Lung (tissue), 11 donors: ENCODE measurements at regions not wholly inside any gene's neighbourhood (a gene's known extent, or its start where the extent isn't known, plus 50 kb on each side); places are given as distances from the start of the nearest gene placed in this dataset.

Source experiments
- ATAC-seq: fragments of 200-7000 bp; cut with Tn5 transposase; one replicate; pipeline ENCODE4 v1.9.1; 2020; ENCODE audit warnings: moderate number of reproducible peaks; ENCODE audit not compliant: insufficient read depth, low FRiP score
- DNase-seq, 3 donors: peaks; one replicate each; pipeline ENCODE4 v3.0.0-alpha.2; 2013 to 2017
- H3K27ac ChIP-seq, 2 donors: one replicate each; pipeline ENCODE4 v1.5.1; 2013; ENCODE audit warnings: mild to moderate bottlenecking in 2 of 2, moderate library complexity in 2 of 2, control low read depth in 1 of 2, inconsistent platforms in 1 of 2, low read depth in 1 of 2, low read length in 1 of 2
- H3K27me3 ChIP-seq, 3 donors: one replicate each; pipeline ENCODE4 v1.5.1; 2013; ENCODE audit warnings: low read length in 2 of 3; ENCODE audit not compliant: control insufficient read depth in 3 of 3, insufficient read depth in 3 of 3
- H3K36me3 ChIP-seq, 4 donors: one replicate each; pipeline ENCODE4 v1.5.1; 2013; ENCODE audit warnings: low read length in 4 of 4, mild to moderate bottlenecking in 1 of 4, moderate library complexity in 1 of 4; ENCODE audit not compliant: control insufficient read depth in 4 of 4, insufficient read depth in 4 of 4
- H3K4me1 ChIP-seq, 5 donors: one replicate each; pipeline ENCODE4 v1.5.1; 2013; ENCODE audit warnings: low read length in 5 of 5, mild to moderate bottlenecking in 2 of 5, moderate library complexity in 1 of 5; ENCODE audit not compliant: control insufficient read depth in 5 of 5, insufficient read depth in 5 of 5
- H3K4me3 ChIP-seq: one replicate; pipeline ENCODE4 v1.5.1; 2013; ENCODE audit warnings: mild to moderate bottlenecking, control low read depth, moderate library complexity
- H3K9ac ChIP-seq, 2 donors: one replicate each; pipeline ENCODE4 v1.5.1; 2013; ENCODE audit warnings: low read length in 2 of 2, control low read depth in 1 of 2; ENCODE audit not compliant: insufficient read depth in 1 of 2
- H3K9me3 ChIP-seq, 4 donors: one replicate each; pipeline ENCODE4 v1.5.1; 2013; ENCODE audit warnings: low read length in 3 of 4, mild to moderate bottlenecking in 1 of 4, moderate library complexity in 1 of 4; ENCODE audit not compliant: control insufficient read depth in 4 of 4, insufficient read depth in 3 of 4
- WGBS, 2 donors: extraction: QIAGEN DNeasy Blood & Tissue Kit; methylation state at CpG; one replicate each; pipeline ENCODE4 v1.1.7; 2013; 5-methylcytosine and 5-hydroxymethylcytosine counted together
- TF ChIP-seq, protein P1 (sequence below): IDR thresholded peaks from 2 replicates; pipeline ENCODE4 v1.5.1; 2012; ENCODE audit warnings: mild to moderate bottlenecking; ENCODE audit errors: control extremely low read depth, extremely low read depth
- donor health status: control.
- donor health status: control.
- donor health status: Bipolar disorder and iron deficiency.
- donor health status: healthy.
- donor health status: DM: yes; HTN: yes; CAD: no.

DNA sequence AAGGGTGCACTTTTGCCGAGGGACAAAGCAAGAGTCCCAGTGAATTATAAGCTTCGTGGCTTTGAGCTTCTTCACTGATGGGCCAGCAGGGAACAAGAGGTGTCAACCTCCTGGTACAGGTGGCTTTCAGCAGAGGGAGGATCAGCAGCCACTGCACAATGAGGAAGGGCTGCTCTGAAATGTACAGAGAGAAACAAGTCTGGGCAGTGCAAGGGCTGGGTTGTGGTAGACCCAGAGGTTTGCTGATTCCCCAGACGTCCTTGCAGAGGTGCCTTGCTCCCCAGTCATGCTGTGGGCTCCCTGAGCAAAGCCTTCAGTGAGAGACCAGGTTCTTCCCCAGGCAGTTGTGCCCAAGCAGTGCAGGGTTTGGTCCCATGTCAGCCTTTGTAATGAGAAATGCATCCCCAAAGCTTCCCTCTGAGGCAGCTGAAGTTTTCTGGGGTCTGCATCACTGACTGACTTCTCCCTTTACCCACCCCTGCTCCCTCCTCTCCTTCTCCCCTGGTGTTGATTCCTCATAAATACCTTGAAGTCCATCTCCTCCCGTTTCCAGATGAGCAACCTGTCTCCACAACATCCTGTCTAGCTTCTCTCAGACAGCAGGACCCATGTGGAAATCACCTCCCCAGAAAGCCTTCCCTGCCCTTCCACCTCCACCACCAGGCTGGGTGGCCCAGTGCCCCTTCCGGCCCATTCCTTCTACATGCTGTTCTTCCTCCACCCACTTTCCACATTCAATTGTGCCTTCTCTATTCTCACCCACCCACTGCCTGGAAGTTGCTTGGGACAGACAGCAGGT lies 599.6 kb upstream of the ADAMTS16 start:
- no peak for DNase-seq
- H3K9me3 ChIP-seq: no peaks in the 10 kb centered on the region
- WGBS, 2 donors: 61 to 79% methylated on average over 5 of the region's 5 CpGs
- no peak overlapping the region for H3K4me3 ChIP-seq
- no peaks in the 10 kb centered on the region for H3K4me1 ChIP-seq
- TF ChIP-seq, protein P1, sequence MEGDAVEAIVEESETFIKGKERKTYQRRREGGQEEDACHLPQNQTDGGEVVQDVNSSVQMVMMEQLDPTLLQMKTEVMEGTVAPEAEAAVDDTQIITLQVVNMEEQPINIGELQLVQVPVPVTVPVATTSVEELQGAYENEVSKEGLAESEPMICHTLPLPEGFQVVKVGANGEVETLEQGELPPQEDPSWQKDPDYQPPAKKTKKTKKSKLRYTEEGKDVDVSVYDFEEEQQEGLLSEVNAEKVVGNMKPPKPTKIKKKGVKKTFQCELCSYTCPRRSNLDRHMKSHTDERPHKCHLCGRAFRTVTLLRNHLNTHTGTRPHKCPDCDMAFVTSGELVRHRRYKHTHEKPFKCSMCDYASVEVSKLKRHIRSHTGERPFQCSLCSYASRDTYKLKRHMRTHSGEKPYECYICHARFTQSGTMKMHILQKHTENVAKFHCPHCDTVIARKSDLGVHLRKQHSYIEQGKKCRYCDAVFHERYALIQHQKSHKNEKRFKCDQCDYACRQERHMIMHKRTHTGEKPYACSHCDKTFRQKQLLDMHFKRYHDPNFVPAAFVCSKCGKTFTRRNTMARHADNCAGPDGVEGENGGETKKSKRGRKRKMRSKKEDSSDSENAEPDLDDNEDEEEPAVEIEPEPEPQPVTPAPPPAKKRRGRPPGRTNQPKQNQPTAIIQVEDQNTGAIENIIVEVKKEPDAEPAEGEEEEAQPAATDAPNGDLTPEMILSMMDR: no peak
- no peak overlapping the region for H3K9ac ChIP-seq
- H3K27ac ChIP-seq: no peak overlapping the region
- H3K27me3 ChIP-seq: no peaks in the 10 kb centered on the region
- no peaks in the 10 kb centered on the region for H3K36me3 ChIP-seq
- no peak for ATAC-seq

DNA sequence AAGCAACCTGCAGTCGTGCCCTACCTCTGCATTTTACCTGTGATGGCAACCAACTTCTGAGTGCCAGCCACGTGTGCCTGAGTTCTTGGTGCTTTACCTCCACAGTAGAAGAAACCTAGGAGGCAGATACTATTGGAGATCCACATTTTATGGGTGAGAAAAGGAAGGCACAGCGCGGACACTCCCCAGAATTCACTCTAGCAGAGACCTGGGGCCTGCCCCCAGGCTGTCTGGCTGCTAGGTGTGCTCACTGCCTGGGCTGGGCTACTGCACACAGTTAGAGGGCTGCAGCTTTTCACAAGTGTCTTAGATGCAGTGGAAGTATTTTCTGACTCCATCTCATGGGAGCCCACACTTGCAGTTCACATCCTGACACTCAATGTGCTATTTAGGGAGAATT lies 598.8 kb upstream of the ADAMTS16 start:
- Histone ChIP-seq H3K4me1 (no peaks in the 10 kb centered on the region), H3K27me3 (no peaks in the 10 kb centered on the region), H3K9me3 (no peaks in the 10 kb centered on the region), H3K27ac (no peak overlapping the region), H3K9ac (no peak overlapping the region), H3K4me3 (no peak overlapping the region), H3K36me3 (no peaks in the 10 kb centered on the region)
- TF ChIP-seq, protein P1: no peak
- 79 to 87% methylated on average over 4 of the region's 4 CpGs for WGBS, 2 donors
- DNase-seq (no peak), ATAC-seq (no peak)

DNA sequence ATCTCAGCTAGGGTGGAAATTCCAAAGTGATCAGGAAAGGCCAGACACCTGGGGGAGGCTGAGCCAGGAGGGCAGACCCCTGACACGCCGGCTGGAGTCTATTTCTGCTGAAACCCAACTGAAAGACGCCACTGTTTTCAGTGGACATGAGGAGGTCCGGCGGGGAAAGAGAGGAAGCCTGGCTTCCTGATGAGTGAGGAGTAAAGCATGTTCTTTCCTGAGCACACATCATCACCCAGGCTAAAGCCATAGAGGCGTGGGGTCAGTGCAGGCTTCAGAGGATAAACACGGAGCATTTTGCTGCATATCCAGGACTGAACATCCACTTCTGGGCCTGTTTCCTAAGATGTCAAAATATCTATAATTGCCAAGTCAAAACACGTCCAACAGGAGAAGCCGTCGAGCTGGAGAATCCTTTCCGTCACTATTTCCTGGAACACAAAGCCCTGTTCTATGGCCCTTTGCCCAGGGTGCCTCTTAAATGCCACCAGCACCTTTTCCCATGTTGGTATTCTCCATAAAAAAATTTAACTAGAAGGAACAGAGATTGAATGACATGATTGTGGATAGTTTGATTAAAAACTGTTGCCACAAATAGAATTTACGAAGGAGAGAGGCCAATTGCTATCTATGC lies 597.9 kb upstream of the ADAMTS16 start:
- Histone ChIP-seq H3K4me1 (no peaks in the 10 kb centered on the region), H3K9me3 (no peaks in the 10 kb centered on the region), H3K9ac (no peak overlapping the region), H3K27ac (no peak overlapping the region), H3K27me3 (no peaks in the 10 kb centered on the region), H3K4me3 (no peak overlapping the region), H3K36me3 (no peaks in the 10 kb centered on the region)
- WGBS, 2 donors: 54 to 65% methylated on average over 12 of the region's 12 CpGs
- TF ChIP-seq, protein P1: no peak
- ATAC-seq: no peak
- DNase-seq: peak in 2 of 3 donors; percentile 4 to 13
